A172 (cell line): ENCODE measurements at regions not wholly inside any gene's neighbourhood (a gene's known extent, or its start where the extent isn't known, plus 50 kb on each side); places are given as distances from the start of the nearest gene placed in this dataset.
A peak's percentile ranks its signal among the peaks of the same experiment; 100 is the strongest.
"Not testable (repeated sequence)": the region's sequence is repeated elsewhere in the genome, so short reads cannot be mapped to it uniquely, and the experiment has no call there.

ENCODE experiments used
- DNase-seq: peaks from one replicate; pipeline ENCODE4 v3.0.0-alpha.2; 2015; ENCODE audit warnings: low spot score

GRCh38 chr15:87477737-87478686 is 778.5 kb downstream of the NTRK3 start:
- peak; percentile 76 for DNase-seq

- no peak for DNase-seq
Observed at GRCh38 chr15:87477026-87477425, 779.5 kb downstream of the NTRK3 start.

- DNase-seq, result no peak
Observed at GRCh38 chr15:87470923-87471322, 785.6 kb downstream of the NTRK3 start.

- DNase-seq, result not testable (repeated sequence)
Observed at GRCh38 chr15:87463956-87464355, 792.6 kb downstream of the NTRK3 start.

GRCh38 chr15:87461631-87462030 is 794.9 kb downstream of the NTRK3 start:
- no peak for DNase-seq

- no peak for DNase-seq
Observed at GRCh38 chr15:87454860-87455259, 801.7 kb downstream of the NTRK3 start.

- DNase-seq, result no peak
Observed at GRCh38 chr15:87450314-87450713, 806.2 kb downstream of the NTRK3 start.

- no peak for DNase-seq
Observed at GRCh38 chr15:87439090-87439489, 817.4 kb downstream of the NTRK3 start.

GRCh38 chr15:87433871-87434270 is 822.7 kb downstream of the NTRK3 start:
- no peak for DNase-seq

- no peak for DNase-seq
Observed at GRCh38 chr15:87429754-87430153, 826.8 kb downstream of the NTRK3 start.

- DNase-seq, result no peak
Observed at GRCh38 chr15:87420017-87420416, 836.5 kb downstream of the NTRK3 start.

- DNase-seq, result no peak
Observed at GRCh38 chr15:87419344-87419743, 837.2 kb downstream of the NTRK3 start.

- no peak for DNase-seq
Observed at GRCh38 chr15:87416591-87417257, 839.8 kb downstream of the NTRK3 start.

GRCh38 chr15:87408902-87409301 is 847.6 kb downstream of the NTRK3 start:
- DNase-seq, result no peak

- no peak for DNase-seq
Observed at GRCh38 chr15:87403973-87404372, 852.6 kb downstream of the NTRK3 start.

GRCh38 chr15:87401973-87402372 is 854.6 kb downstream of the NTRK3 start:
- DNase-seq, result no peak

- no peak for DNase-seq
Observed at GRCh38 chr15:87394676-87395075, 861.9 kb downstream of the NTRK3 start.

GRCh38 chr15:87387766-87388165 is 868.8 kb downstream of the NTRK3 start:
- DNase-seq, result no peak

GRCh38 chr15:87374339-87374738 is 882.2 kb downstream of the NTRK3 start:
- DNase-seq, result no peak

GRCh38 chr15:87369269-87369668 is 887.3 kb downstream of the NTRK3 start:
- peak; percentile 94 for DNase-seq

- DNase-seq, result no peak
Observed at GRCh38 chr15:87368511-87368910, 888.0 kb downstream of the NTRK3 start.

- DNase-seq, result peak; percentile 78
Observed at GRCh38 chr15:87365186-87365585, 891.4 kb downstream of the NTRK3 start.

GRCh38 chr15:87362531-87362930 is 894.0 kb downstream of the NTRK3 start:
- peak; percentile 76 for DNase-seq
